ENCODE measurements at regions not wholly inside any gene's neighbourhood (a gene's known extent, or its start where the extent isn't known, plus 50 kb on each side); places are given as distances from the start of the nearest gene placed in this dataset.

GRCh38 chr12:62168411-62168810 is 91.8 kb upstream of the USP15 start:
- TF ChIP-seq, protein P1, sequence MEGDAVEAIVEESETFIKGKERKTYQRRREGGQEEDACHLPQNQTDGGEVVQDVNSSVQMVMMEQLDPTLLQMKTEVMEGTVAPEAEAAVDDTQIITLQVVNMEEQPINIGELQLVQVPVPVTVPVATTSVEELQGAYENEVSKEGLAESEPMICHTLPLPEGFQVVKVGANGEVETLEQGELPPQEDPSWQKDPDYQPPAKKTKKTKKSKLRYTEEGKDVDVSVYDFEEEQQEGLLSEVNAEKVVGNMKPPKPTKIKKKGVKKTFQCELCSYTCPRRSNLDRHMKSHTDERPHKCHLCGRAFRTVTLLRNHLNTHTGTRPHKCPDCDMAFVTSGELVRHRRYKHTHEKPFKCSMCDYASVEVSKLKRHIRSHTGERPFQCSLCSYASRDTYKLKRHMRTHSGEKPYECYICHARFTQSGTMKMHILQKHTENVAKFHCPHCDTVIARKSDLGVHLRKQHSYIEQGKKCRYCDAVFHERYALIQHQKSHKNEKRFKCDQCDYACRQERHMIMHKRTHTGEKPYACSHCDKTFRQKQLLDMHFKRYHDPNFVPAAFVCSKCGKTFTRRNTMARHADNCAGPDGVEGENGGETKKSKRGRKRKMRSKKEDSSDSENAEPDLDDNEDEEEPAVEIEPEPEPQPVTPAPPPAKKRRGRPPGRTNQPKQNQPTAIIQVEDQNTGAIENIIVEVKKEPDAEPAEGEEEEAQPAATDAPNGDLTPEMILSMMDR (conservative IDR thresholded peaks at IDR 0.05; ENCODE audit: low read length): no peak
- TF ChIP-seq EZH2phosphoT487 (IDR thresholded peaks at IDR 0.05; ENCODE audit: borderline replicate concordance, low read depth, low read length): no peak

All from OCI-LY7 (cell line).